ENCODE measurements at regions not wholly inside any gene's neighbourhood (a gene's known extent, or its start where the extent isn't known, plus 50 kb on each side); places are given as distances from the start of the nearest gene placed in this dataset.

GRCh38 chr16:11446566-11447119 lies 101.4 kb downstream of the RMI2 start:
- no peaks in the 10 kb centered on the region for H3K4me1 ChIP-seq (ENCODE audit: control insufficient read depth in 4 of 4, insufficient read depth in 4 of 4, low read length in 3 of 4)
- no peak for TF ChIP-seq TAF1 (conservative IDR thresholded peaks at IDR 0.05)
- no peak overlapping the region for H3K27ac ChIP-seq (ENCODE audit: low read depth in 1 of 2, low read length in 2 of 2)
- no peaks in the 10 kb centered on the region for H3K36me3 ChIP-seq (ENCODE audit: control insufficient read depth in 4 of 4, insufficient read depth in 3 of 4, low read depth in 1 of 4, low read length in 3 of 4)
- 93% methylated on average over 12 of the region's 12 CpGs for WGBS
- no peaks in the 10 kb centered on the region for H3K27me3 ChIP-seq (ENCODE audit: control insufficient read depth in 4 of 4, insufficient read depth in 4 of 4, low read length in 3 of 4)
- DNase-seq (ENCODE audit: low spot score), result no peak
- H3K9ac ChIP-seq (ENCODE audit: low read depth in 1 of 2, low read length in 2 of 2), result no peak overlapping the region
- H3K4me3 ChIP-seq (ENCODE audit: low read depth in 1 of 3, low read length in 3 of 3), result no peak overlapping the region
- no peaks in the 10 kb centered on the region for H3K9me3 ChIP-seq (ENCODE audit: control insufficient read depth in 4 of 4, low read length in 3 of 4)

GRCh38 chr16:11447272-11447671 lies 102.0 kb downstream of the RMI2 start:
- Histone ChIP-seq H3K4me1 (ENCODE audit: control insufficient read depth in 4 of 4, insufficient read depth in 4 of 4, low read length in 3 of 4) (no peaks in the 10 kb centered on the region), H3K27ac (ENCODE audit: low read depth in 1 of 2, low read length in 2 of 2) (no peak overlapping the region), H3K9me3 (ENCODE audit: control insufficient read depth in 4 of 4, low read length in 3 of 4) (no peaks in the 10 kb centered on the region), H3K9ac (ENCODE audit: low read depth in 1 of 2, low read length in 2 of 2) (no peak overlapping the region), H3K36me3 (ENCODE audit: control insufficient read depth in 4 of 4, insufficient read depth in 3 of 4, low read depth in 1 of 4, low read length in 3 of 4) (no peaks in the 10 kb centered on the region), H3K4me3 (ENCODE audit: low read depth in 1 of 3, low read length in 3 of 3) (no peak overlapping the region), H3K27me3 (ENCODE audit: control insufficient read depth in 4 of 4, insufficient read depth in 4 of 4, low read length in 3 of 4) (no peaks in the 10 kb centered on the region)
- 89% methylated on average over 10 of the region's 10 CpGs for WGBS
- TF ChIP-seq HNF4G (IDR thresholded peaks at IDR 0.05) (no peak), FOXA1 (IDR thresholded peaks at IDR 0.05) (no peak), RAD21 (IDR thresholded peaks at IDR 0.05) (no peak), RXRA (IDR thresholded peaks at IDR 0.05) (no peak), ZBTB33 (IDR thresholded peaks at IDR 0.05) (no peak), JUND (IDR thresholded peaks at IDR 0.05) (no peak), HNF4A (conservative IDR thresholded peaks at IDR 0.05) (no peak), CTCF (IDR thresholded peaks at IDR 0.05; ENCODE audit: low read depth, low read length, missing input control) (no peak), SP1 (IDR thresholded peaks at IDR 0.05) (no peak), MAX (IDR thresholded peaks at IDR 0.05) (no peak), FOXA2 (IDR thresholded peaks at IDR 0.05) (no peak), YY1 (IDR thresholded peaks at IDR 0.05) (no peak), REST (IDR thresholded peaks at IDR 0.05) (no peak), EGR1 (IDR thresholded peaks at IDR 0.05; ENCODE audit: low read depth in 2 of 2) (no peak), ATF3 (IDR thresholded peaks at IDR 0.05) (no peak)
- DNase-seq (ENCODE audit: low spot score), result no peak

All from liver (tissue), 8 donors.